ENCODE measurements at regions not wholly inside any gene's neighbourhood (a gene's known extent, or its start where the extent isn't known, plus 50 kb on each side); places are given as distances from the start of the nearest gene placed in this dataset.
A peak's percentile ranks its signal among the peaks of the same experiment; 100 is the strongest.
"Not testable (repeated sequence)": the region's sequence is repeated elsewhere in the genome, so short reads cannot be mapped to it uniquely, and the experiment has no call there.

DNA sequence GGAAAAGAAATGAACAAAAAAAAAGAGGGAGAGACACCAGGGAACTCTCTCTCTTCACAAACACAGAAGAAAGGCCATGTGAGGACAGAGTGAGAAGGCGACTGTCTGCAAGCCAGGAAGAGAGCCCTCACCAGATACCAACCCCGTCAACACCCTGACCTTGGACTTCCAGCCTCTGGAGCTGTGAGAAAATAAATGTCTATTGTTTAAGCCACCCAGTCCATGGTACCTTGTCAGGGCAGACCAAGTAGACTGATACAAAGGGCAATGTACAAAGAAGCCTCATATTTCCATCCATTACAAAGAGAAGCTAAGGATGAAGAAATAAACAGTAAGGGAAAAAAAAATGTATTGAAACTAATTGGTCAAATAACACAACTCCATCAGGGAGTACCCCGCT lies 146.6 kb downstream of the ZNF281 start:
- in situ Hi-C loops (cut with HindIII; ENCODE audit: low pct_unique_long_range_greater_than_20kb, low sequenced_read_pairs) = no loop called here
- no peak for DNase-seq (ENCODE audit: low read depth)

DNA sequence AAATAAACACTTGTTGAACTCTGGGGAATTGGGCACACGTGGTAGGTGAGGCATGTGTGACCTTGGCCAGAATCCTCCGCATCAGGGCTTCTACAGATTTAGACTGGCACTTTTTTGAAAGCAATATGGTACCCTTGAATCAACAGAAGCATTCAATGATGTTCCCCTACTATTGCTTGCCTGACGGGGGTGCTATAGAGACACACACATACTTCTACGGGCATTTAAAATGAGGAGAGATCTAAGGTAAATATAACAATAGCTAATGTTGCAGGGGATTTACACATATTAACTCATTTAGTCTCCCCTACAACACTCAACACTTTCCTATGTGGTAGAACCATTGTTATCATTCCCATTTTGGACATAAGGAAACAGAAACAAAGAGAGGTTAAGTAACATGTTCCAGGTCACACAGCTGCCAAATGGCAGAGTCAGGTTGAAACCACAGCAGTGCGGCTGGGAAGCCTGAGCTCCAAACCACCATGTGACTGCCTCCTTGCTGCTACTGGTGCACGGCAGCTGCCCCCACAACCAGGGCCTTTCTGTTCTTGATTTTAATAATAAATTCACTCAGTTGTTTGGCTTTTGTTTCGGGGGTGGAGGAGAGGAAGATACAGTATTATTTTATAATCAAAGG lies 147.4 kb downstream of the ZNF281 start:
- in situ Hi-C loops (cut with HindIII; ENCODE audit: low pct_unique_long_range_greater_than_20kb, low sequenced_read_pairs) = no loop called here
- no peak for DNase-seq (ENCODE audit: low read depth)

DNA sequence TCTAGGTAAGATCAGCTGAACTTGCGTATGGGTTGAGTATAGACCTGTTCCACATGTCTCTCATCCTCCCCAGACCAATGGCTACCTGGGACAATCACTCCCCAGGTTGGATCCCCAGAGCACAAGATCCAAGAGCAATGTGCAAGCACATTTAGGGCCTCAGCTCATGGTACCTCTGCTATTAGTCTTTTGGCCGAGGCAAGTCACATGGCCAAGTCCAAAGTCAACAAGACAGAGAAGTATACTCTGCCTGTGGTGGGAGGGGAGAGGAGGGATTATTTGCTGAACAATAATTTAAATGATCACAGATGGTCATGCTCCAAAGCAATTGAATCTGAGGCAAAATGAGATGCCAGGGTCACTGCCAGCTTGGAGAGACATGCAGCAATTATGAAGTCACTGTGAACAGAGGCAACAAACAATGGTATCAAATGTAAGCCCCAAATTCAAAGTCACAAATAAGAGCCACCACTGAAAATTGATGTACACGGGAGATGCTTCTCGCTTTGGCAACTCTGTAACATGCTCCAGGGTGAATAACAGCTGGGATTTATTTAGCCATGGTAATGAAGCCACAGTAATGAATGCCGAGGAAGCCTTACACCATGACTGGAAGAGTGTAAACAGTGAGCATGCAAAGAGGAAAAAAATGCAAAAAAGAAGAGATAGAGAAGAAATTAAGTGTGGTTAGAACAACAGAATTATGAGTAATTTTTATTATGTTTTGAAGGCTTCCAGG lies 149.1 kb downstream of the ZNF281 start:
- in situ Hi-C loops (cut with HindIII; ENCODE audit: low pct_unique_long_range_greater_than_20kb, low sequenced_read_pairs) = no loop called here
- DNase-seq (ENCODE audit: low read depth) = no peak

DNA sequence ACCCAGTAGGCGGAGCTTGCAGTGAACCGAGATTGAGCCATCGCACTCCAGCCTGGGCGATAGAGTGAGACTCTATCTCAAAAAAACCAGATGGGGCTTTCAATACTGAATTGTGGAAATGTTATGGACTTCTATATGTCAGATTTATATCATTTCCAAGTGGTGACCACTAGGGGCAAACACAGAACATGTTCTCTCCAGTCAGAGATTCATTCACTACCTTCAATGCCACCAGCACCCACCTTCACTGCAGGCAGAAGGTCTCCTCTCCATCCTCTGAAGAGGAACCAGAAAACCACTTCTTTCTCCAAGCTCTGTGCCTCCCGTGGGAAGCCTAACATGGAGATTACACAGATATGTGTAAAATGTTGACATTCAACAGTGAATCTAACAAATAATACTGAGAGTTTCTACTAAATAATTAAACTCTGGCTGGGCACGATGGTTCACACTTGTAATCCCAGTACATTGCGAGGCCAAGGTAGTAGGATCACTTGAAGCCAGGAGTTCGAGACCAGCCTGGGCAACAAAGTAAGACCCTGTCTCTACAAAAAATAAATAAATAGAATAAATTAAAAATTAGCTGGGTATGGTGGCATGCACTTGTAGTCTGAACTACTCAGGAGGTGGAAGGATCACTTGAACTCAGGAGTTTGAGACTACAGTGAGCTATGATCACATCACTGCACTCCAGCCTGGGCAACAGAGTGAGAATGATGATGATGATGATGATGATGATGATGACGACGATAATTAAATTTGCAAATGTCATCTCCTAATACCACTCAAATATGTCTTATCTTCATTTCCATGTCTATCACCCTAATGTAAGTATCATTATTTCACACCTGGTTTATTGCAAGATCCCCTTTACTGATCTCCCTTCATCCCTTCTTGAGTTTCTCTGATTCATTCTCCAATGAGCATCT lies 151.1 kb downstream of the ZNF281 start:
- DNase-seq (ENCODE audit: low read depth) = no peak
- in situ Hi-C loops (cut with HindIII; ENCODE audit: low pct_unique_long_range_greater_than_20kb, low sequenced_read_pairs) = no loop called here

DNA sequence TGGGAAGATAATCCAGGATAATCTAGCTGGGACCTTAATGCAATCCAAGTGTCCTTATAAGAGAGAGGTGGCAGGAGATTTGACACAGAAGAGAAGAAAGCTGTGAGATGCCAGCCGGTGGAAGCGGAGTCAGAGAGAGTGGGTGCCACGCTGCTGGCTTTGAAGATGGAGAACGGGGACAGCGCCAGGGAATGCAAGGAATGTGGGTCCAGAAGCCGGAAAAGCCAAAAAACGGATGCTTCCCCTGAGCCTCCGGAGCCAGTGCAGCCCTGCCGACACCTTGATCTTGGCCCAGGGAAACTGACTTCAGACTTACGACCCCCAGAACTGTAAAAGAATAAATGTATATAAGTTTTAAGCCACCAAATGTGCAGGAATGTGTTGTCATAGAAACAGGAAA lies 152.6 kb downstream of the ZNF281 start:
- DNase-seq (ENCODE audit: low read depth) = no peak
- in situ Hi-C loops (cut with HindIII; ENCODE audit: low pct_unique_long_range_greater_than_20kb, low sequenced_read_pairs) = no loop called here

DNA sequence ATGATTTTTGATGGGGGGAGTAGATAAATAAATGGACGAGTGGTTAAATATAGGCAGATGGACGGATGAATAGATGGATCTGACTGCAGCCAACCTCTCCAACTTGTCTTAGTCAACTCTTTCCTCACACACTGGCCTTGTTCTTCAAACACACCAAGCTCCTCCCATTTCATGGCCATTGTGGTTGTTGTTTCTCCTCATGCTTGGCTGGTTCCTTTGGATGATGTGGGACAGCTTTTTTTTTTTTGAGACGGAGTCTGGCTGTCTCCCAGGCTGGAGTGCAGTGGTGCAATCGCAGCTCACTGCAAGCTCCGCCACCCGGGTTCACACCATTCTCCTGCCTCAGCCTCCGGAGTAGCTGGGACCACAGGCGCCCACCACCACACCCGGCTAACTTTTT lies 155.2 kb downstream of the ZNF281 start:
- DNase-seq (ENCODE audit: low read depth) = peak; percentile 85
- in situ Hi-C loops (cut with HindIII; ENCODE audit: low pct_unique_long_range_greater_than_20kb, low sequenced_read_pairs) = not testable (repeated sequence)

DNA sequence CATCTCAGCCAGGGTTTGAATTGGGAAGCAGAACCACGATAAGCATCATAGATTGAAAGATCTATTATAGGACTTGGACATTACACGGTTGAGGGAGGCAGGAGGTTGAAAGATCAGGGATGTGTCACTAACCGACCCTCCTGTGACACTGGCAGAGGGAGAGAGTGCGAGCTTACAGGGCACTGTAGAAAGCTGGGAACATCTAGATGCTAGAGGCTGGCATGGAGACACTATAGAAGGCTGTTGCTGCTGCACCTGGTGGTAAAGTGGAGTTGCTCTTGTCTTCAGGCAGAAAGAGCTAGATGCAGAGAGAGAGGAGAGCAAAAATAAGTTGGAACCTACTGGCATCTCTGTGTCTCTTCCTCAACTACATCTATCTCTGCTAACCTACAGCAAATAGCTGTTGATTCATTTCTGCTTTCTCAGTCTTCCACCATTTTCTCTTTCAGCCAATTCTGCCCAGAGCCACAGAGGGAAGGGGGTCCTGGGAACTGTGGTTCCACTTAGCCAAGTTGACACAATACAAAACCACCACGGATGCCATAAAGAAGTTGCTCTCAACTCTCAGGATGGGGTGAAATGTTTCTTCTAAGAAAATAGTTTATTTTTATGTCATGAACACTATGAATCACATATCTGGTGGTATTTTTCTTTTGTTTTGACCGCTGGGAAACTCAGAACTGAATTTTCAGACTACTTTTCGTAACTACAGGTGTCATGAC lies 155.9 kb downstream of the ZNF281 start:
- in situ Hi-C loops (cut with HindIII; ENCODE audit: low pct_unique_long_range_greater_than_20kb, low sequenced_read_pairs) = no loop called here
- DNase-seq (ENCODE audit: low read depth) = no peak

DNA sequence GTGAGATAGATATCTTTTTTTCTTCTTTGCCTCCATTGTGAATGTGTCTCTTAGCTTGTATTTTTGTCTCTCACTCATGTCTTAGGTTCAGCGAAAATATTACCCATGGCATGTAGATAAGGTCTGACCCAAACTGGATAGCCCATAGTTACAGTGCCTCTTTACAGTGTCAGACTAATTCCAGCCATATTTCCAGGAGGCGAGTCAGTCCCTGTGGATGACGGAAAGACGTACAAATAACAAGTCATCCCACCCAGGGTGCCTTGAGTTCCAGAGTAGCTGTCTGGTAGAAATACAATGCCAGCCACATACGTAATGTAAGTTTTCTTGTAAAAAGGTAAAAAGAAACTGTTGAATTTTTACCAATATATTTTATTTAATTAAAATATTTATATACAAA lies 157.3 kb downstream of the ZNF281 start:
- in situ Hi-C loops (cut with HindIII; ENCODE audit: low pct_unique_long_range_greater_than_20kb, low sequenced_read_pairs) = no loop called here
- DNase-seq (ENCODE audit: low read depth) = no peak

GRCh38 chr1:200250469-200250868 lies 159.4 kb downstream of the ZNF281 start:
- DNase-seq (ENCODE audit: low read depth) = no peak
- in situ Hi-C loops (cut with HindIII; ENCODE audit: low pct_unique_long_range_greater_than_20kb, low sequenced_read_pairs) = no loop called here

- DNase-seq (ENCODE audit: low read depth) = no peak
- in situ Hi-C loops (cut with HindIII; ENCODE audit: low pct_unique_long_range_greater_than_20kb, low sequenced_read_pairs) = no loop called here
Observed at GRCh38 chr1:200248541-200248940, 161.3 kb downstream of the ZNF281 start.

DNA sequence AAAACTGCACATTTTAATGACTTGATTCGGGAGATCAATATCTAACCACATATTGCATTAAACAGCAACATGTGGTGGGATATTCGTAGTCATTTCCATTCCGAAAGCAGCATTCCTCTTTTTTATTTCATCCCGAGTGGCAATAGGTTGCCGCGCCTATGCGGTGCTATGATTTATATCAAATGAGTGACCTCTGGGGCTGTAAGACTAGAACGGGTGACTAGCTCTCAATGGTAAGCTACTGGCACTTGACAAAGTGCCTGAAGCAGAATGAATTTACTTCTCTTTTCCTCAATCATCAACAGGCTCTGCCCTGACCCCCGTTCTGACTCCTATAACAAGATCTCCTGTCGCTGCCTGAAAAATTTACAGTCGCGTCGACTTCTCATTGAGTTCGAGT lies 162.3 kb downstream of the ZNF281 start:
- no peak for DNase-seq (ENCODE audit: low read depth)

DNA sequence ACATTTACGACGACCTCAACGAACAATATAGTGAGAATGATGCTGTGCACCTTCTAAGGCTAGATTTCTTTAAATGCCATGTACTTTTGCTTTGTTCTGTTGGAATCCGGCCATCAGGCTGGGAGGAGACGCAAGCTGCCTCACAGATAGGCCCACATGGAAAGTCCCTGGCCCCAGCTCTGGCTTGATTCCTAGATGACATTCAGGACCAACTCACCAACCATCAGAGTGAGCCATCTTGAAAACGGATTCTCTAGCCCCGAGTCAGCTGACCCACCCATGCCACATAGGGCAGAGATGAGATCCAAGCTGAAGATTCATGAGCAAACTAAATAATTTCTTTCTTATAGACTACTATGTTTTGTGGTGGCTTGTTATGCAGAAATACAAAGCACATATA lies 164.4 kb downstream of the ZNF281 start:
- DNase-seq (ENCODE audit: low read depth) = no peak
- in situ Hi-C loops (cut with HindIII; ENCODE audit: low pct_unique_long_range_greater_than_20kb, low sequenced_read_pairs) = no loop called here

More for the DNA sequence above, 162.3 kb downstream of the ZNF281 start:
- in situ Hi-C loops (cut with HindIII; ENCODE audit: low pct_unique_long_range_greater_than_20kb, low sequenced_read_pairs) = no loop called here

- in situ Hi-C loops (cut with HindIII; ENCODE audit: low pct_unique_long_range_greater_than_20kb, low sequenced_read_pairs) = no loop called here
- no peak for DNase-seq (ENCODE audit: low read depth)
Observed at GRCh38 chr1:200243042-200243437, 166.8 kb downstream of the ZNF281 start.

DNA sequence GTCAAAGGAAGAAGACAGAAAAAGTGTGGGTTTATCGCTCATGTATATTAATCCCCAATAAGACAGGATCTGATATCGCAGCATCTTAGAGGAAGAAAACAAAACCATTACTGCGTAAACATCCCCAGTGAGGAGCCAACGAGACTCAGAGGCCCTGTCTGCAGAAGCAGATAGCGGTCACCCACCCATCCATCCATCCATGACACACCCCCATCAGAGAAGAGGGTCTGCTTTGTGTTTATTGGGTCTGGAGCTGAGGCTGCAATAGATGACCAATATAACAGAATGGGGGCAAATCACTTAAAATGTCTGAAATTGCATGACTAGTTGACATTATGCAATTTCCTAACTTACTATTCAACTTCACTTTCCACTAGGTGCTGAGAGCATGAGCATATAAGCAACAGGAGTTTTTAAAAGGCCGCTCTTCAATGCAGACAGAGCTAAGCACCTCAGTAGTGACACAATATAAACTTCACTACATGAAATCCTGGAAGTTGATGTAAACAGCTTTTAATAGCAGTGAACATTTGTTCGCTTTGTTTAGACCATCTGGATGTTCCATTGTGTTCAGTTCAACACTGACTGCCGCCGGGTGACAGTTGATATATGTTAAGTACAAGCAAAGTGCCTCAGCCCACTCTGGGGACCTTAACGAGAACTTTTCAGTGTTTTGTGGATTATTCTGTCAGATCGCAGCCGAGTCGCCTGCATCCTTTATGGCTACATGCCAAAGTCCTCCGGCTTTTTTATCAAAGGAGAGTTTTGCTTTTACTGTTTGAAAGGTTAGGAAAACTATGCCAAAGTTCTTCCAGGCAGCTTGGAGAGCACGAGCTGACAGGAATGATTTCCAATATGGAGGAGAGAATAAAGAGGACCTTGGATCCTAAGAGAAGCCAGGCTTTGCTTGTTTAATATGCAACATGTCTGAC lies 167.5 kb downstream of the ZNF281 start:
- no peak for DNase-seq (ENCODE audit: low read depth)
- in situ Hi-C loops (cut with HindIII; ENCODE audit: low pct_unique_long_range_greater_than_20kb, low sequenced_read_pairs) = no loop called here

DNA sequence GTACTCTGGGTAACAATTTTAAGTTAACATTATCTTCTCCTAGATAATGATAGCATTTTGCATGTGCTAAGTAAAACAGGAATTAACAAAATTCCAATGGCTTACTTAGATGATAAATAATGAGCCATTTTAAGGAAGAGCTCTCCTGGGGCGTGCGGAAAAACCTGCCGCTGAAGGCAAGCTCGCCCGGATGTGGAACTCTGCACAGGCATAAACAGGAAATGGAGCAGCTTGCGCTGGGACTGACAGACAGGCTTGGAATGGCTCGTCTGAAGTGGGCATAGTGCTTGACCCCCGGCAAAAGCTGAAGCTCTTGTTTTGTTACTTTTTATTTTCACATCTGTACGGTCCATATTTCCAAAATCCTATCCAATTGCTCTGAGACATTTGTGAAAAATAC lies 169.2 kb downstream of the ZNF281 start:
- no peak for DNase-seq (ENCODE audit: low read depth)
- in situ Hi-C loops (cut with HindIII; ENCODE audit: low pct_unique_long_range_greater_than_20kb, low sequenced_read_pairs) = no loop called here

DNA sequence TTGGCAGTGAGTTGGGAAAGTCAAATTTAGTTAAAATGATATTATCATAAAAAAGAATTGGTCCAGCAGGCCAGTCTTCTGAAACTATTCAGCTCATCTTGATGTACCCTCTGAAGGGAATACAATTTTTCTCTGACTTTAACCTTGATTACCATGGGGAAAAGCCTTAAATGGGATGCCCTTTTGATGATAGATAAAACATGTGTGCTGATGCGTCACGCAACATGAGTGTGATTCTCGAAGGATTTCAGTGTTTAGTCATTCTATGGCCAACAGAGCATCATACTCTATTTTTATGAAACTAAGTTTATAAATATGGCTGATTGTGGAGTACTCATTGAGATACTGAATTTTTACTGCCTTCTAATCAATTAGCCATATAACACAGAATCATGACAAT lies 171.5 kb downstream of the ZNF281 start:
- no peak for DNase-seq (ENCODE audit: low read depth)
- in situ Hi-C loops (cut with HindIII; ENCODE audit: low pct_unique_long_range_greater_than_20kb, low sequenced_read_pairs) = no loop called here

DNA sequence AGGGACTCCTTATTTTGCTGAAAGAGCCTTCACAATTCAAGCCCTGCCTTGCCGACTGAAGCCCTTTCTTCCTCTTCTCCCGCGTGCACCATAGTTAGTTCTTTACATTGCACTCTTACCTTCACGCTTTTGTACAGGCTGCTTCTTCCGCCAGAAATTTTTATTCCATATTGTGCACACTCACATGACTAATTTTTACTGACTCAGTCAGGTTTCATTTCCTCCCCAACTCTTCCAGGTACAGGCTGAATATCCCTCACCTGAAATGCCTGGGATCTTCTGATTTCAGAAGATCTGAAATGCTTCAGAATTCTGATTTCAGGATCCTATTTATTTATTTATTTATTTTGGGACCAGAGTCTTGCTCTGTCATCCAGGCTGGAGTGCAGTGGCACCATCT lies 172.8 kb downstream of the ZNF281 start:
- in situ Hi-C loops (cut with HindIII; ENCODE audit: low pct_unique_long_range_greater_than_20kb, low sequenced_read_pairs) = no loop called here
- DNase-seq (ENCODE audit: low read depth) = no peak

DNA sequence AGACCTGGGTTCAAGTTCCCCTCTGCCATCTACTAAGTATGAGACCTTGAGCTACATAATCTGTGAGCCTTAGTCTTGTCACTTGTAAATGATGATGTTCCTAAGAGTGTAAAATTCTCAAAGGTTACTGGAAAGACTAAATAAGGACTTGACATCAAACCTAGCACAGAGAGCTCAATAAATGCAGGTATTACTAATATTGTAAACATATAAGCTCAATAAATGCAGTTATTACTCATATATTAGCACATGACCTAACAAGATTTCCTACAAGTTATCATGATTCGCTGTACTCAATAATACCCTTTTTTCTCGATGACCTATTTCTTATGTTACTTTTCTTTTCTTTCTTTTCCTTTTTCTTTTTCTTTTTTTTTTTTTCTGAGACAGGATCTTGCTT lies 174.9 kb downstream of the ZNF281 start:
- in situ Hi-C loops (cut with HindIII; ENCODE audit: low pct_unique_long_range_greater_than_20kb, low sequenced_read_pairs) = no loop called here
- no peak for DNase-seq (ENCODE audit: low read depth)
